ENCODE measurements at regions not wholly inside any gene's neighbourhood (a gene's known extent, or its start where the extent isn't known, plus 50 kb on each side); places are given as distances from the start of the nearest gene placed in this dataset.

DNA sequence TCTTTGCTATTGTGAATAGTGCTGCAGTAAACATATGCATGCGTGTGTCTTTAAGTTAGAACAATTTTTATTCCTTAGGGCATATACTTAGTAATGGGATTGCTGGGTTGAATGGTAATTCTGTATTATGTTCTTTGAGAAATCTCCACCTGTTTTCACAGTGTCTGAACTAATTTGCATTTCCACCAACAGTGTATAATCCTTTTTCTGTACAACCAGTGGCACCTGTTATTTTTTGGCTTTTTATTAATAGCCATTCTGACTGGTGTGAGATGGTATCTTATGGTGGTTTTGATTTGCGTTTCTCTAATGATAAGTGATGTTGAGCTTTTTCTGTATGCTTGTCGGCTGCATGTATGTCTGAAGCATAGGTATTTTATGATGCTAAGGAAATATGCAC lies 820.8 kb upstream of the MAP3K7 start:
- no peak for TF ChIP-seq GABPA (IDR thresholded peaks at IDR 0.05; ENCODE audit: low read depth)
- no peak for TF ChIP-seq SPI1 (IDR thresholded peaks at IDR 0.05; ENCODE audit: borderline replicate concordance, low read depth)
- H3K4me3 ChIP-seq (replicated peaks; ENCODE audit: insufficient read depth, low read length): no peak overlapping the region
- DNase-seq (ENCODE audit: low read depth in 1 of 2, low spot score in 1 of 2): no peak
- H3K27me3 ChIP-seq (ENCODE audit: insufficient read depth, poor library complexity, severe bottlenecking): no peaks in the 10 kb centered on the region
- H3K27ac ChIP-seq (replicated peaks): no peak overlapping the region

DNA sequence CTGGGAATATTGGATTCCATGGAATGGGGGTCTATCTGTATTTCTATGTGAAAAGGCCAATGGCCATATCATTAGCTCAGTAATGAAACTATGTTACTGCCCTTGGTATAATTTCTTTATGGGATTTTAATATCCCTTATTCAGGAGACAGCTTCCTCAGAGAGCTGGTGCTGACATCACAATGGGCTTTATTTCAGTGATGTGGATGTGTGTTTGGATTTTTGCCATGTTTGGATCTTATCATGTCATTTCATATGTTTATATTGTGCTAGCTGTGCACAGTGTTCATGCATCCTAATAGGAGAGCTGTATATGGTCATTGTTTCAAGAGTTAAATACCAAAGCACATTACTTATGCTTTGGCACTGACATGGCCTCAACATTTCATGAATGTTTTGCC lies 806.1 kb upstream of the MAP3K7 start:
- TF ChIP-seq, protein P1, sequence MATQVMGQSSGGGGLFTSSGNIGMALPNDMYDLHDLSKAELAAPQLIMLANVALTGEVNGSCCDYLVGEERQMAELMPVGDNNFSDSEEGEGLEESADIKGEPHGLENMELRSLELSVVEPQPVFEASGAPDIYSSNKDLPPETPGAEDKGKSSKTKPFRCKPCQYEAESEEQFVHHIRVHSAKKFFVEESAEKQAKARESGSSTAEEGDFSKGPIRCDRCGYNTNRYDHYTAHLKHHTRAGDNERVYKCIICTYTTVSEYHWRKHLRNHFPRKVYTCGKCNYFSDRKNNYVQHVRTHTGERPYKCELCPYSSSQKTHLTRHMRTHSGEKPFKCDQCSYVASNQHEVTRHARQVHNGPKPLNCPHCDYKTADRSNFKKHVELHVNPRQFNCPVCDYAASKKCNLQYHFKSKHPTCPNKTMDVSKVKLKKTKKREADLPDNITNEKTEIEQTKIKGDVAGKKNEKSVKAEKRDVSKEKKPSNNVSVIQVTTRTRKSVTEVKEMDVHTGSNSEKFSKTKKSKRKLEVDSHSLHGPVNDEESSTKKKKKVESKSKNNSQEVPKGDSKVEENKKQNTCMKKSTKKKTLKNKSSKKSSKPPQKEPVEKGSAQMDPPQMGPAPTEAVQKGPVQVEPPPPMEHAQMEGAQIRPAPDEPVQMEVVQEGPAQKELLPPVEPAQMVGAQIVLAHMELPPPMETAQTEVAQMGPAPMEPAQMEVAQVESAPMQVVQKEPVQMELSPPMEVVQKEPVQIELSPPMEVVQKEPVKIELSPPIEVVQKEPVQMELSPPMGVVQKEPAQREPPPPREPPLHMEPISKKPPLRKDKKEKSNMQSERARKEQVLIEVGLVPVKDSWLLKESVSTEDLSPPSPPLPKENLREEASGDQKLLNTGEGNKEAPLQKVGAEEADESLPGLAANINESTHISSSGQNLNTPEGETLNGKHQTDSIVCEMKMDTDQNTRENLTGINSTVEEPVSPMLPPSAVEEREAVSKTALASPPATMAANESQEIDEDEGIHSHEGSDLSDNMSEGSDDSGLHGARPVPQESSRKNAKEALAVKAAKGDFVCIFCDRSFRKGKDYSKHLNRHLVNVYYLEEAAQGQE (IDR thresholded peaks at IDR 0.05; ENCODE audit: insufficient replicate concordance, low read depth): no peak
- TF ChIP-seq, protein P2, sequence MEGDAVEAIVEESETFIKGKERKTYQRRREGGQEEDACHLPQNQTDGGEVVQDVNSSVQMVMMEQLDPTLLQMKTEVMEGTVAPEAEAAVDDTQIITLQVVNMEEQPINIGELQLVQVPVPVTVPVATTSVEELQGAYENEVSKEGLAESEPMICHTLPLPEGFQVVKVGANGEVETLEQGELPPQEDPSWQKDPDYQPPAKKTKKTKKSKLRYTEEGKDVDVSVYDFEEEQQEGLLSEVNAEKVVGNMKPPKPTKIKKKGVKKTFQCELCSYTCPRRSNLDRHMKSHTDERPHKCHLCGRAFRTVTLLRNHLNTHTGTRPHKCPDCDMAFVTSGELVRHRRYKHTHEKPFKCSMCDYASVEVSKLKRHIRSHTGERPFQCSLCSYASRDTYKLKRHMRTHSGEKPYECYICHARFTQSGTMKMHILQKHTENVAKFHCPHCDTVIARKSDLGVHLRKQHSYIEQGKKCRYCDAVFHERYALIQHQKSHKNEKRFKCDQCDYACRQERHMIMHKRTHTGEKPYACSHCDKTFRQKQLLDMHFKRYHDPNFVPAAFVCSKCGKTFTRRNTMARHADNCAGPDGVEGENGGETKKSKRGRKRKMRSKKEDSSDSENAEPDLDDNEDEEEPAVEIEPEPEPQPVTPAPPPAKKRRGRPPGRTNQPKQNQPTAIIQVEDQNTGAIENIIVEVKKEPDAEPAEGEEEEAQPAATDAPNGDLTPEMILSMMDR (IDR thresholded peaks at IDR 0.05; ENCODE audit: insufficient read depth, low read length): no peak
- TF ChIP-seq SPI1 (IDR thresholded peaks at IDR 0.05; ENCODE audit: borderline replicate concordance, low read depth) (no peak), GABPA (IDR thresholded peaks at IDR 0.05; ENCODE audit: low read depth) (no peak)
- Histone ChIP-seq H3K4me3 (replicated peaks; ENCODE audit: insufficient read depth, low read length) (no peak overlapping the region), H3K27ac (replicated peaks) (no peak overlapping the region), H3K27me3 (ENCODE audit: insufficient read depth, poor library complexity, severe bottlenecking) (no peaks in the 10 kb centered on the region)
- no peak for DNase-seq (ENCODE audit: low read depth in 1 of 2, low spot score in 1 of 2)

DNA sequence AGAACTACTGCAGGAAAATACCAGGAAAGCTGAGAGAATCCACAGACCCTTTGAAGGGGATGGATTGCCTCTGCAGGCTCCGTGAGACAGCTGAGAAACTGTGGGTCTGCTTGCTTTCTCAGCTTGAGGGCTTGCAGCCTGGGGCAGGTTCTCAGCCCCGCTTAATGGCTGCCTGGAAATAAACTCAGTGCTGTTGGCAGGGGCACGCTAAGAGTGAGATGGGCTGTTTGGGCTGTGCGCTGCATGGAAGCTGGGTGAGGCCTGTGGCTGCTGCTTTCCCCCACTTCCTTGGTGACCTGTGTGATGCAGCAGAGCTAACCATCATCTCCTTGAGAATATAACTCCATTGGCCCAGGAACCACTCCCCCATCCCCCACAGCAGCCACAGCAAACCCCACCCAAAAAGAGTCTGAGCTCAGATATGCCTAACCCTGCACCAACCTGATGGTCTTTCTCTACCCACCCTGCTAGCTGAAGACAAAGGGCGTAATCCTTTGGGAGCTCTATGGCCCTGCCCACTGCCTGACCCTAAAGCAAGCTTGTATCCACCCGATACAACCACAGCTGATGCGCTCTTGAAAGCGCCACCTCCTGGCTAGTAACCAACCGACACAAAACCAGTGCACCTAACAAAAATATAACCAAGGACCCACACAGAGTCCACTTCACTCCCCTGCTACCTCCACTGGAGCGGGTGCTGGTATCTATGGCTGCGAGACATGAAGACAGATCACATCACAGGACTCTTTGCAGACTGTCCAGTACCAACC lies 800.6 kb upstream of the MAP3K7 start:
- no peaks in the 10 kb centered on the region for H3K27me3 ChIP-seq (ENCODE audit: insufficient read depth, poor library complexity, severe bottlenecking)
- TF ChIP-seq GABPA (IDR thresholded peaks at IDR 0.05; ENCODE audit: low read depth) (no peak), POLR2AphosphoS5 (IDR thresholded peaks at IDR 0.05; ENCODE audit: low read depth) (no peak), SPI1 (IDR thresholded peaks at IDR 0.05; ENCODE audit: borderline replicate concordance, low read depth) (no peak)
- TF ChIP-seq, protein P1 (IDR thresholded peaks at IDR 0.05; ENCODE audit: insufficient replicate concordance, low read depth): no peak
- TF ChIP-seq, protein P2 (IDR thresholded peaks at IDR 0.05; ENCODE audit: insufficient read depth, low read length): no peak
- no peak overlapping the region for H3K27ac ChIP-seq (replicated peaks)
- no peak overlapping the region for H3K4me3 ChIP-seq (replicated peaks; ENCODE audit: insufficient read depth, low read length)
- DNase-seq (ENCODE audit: low read depth in 1 of 2, low spot score in 1 of 2): no peak

DNA sequence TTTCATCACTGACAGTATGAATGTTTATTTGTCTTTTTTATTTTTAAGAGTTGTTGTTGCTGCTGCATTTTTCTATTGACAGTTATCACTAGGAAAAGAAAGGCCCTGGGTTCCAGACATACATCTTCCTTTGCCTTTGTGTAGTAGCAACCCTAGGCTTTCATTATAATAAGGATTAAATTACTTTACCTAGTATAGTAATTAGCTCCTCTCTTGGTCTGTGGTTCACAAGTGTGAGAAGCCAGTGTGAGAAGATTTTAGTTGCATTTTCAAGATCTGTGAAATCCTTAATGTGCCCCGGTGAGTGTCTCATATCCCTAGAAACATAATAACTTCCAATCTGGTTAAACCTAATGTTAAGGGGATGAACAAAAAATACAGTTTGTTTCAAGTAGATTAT lies 799.3 kb upstream of the MAP3K7 start:
- H3K4me3 ChIP-seq (replicated peaks; ENCODE audit: insufficient read depth, low read length): no peak overlapping the region
- no peak for DNase-seq (ENCODE audit: low read depth in 1 of 2, low spot score in 1 of 2)
- TF ChIP-seq POLR2AphosphoS5 (IDR thresholded peaks at IDR 0.05; ENCODE audit: low read depth) (no peak), SPI1 (IDR thresholded peaks at IDR 0.05; ENCODE audit: borderline replicate concordance, low read depth) (no peak), GABPA (IDR thresholded peaks at IDR 0.05; ENCODE audit: low read depth) (no peak)
- TF ChIP-seq, protein P1 (IDR thresholded peaks at IDR 0.05; ENCODE audit: insufficient replicate concordance, low read depth): no peak
- TF ChIP-seq, protein P2 (IDR thresholded peaks at IDR 0.05; ENCODE audit: insufficient read depth, low read length): no peak
- no peak overlapping the region for H3K27ac ChIP-seq (replicated peaks)
- H3K27me3 ChIP-seq (ENCODE audit: insufficient read depth, poor library complexity, severe bottlenecking): no peaks in the 10 kb centered on the region
